OCI-LY7 (cell line): ENCODE measurements at regions not wholly inside any gene's neighbourhood (a gene's known extent, or its start where the extent isn't known, plus 50 kb on each side); places are given as distances from the start of the nearest gene placed in this dataset.

Experiments used
- BruUV-seq: library from RNA; stranded (reverse); fragments of 400-500 nt; replicated peaks from 2 replicates; lab custom pipeline; 2021; lab: Mats Ljungman, UMichigan
- CTCF ChIA-PET: fragments of 300-600 bp; sonication (Branson Sonifier 250); formaldehyde crosslinking; loops from one replicate; lab custom pipeline; 2022; ENCODE audit warnings: antibody characterized with exemption; ENCODE audit not compliant: unreplicated experiment; lab: Charles Lee
- POLR2A ChIA-PET: fragments of 300-600 bp; sonication (Branson Sonifier 250); formaldehyde crosslinking; loops from one replicate; lab custom pipeline; 2022; ENCODE audit warnings: antibody characterized with exemption; lab: Charles Lee
- DNase-seq: peaks from one replicate; pipeline ENCODE4 v3.0.0-alpha.2; 2015; ENCODE audit warnings: low spot score
- H2AFZ ChIP-seq: fragments of 200-600 bp; sonication (generic), shearing (Covaris generic); 2 replicates; pipeline ENCODE4 v1.6.1; 2014; ENCODE audit warnings: mild to moderate bottlenecking, antibody characterized with exemption, low read length, moderate library complexity
- H3K27ac ChIP-seq: fragments of 200-600 bp; sonication (generic); 2 replicates; pipeline ENCODE4 v1.5.1; 2014; ENCODE audit warnings: mixed run types, low read depth, mild to moderate bottlenecking, moderate library complexity, low read length, inconsistent platforms; ENCODE audit not compliant: poor library complexity, severe bottlenecking
- H3K36me3 ChIP-seq: fragments of 200-600 bp; sonication (generic); 2 replicates; pipeline ENCODE4 v1.6.1; 2014; ENCODE audit warnings: mild to moderate bottlenecking, antibody characterized with exemption, low read length, moderate library complexity, mixed read lengths; ENCODE audit not compliant: insufficient read depth
- H3K4me1 ChIP-seq: fragments of 200-600 bp; sonication (generic); 2 replicates; pipeline ENCODE4 v1.5.1; 2014; ENCODE audit warnings: mild to moderate bottlenecking, low read length; ENCODE audit not compliant: insufficient read depth, poor library complexity, severe bottlenecking
- H3K4me2 ChIP-seq: fragments of 200-600 bp; sonication (generic); 2 replicates; pipeline ENCODE4 v1.6.1; 2014; ENCODE audit warnings: mild to moderate bottlenecking, low read length
- H3K4me3 ChIP-seq: fragments of 200-600 bp; sonication (generic); 2 replicates; pipeline ENCODE4 v1.5.1; 2014; ENCODE audit warnings: mild to moderate bottlenecking, low read depth, low read length; ENCODE audit not compliant: poor library complexity, severe bottlenecking
- H3K79me2 ChIP-seq: fragments of 200-600 bp; sonication (generic); 2 replicates; pipeline ENCODE4 v1.6.1; 2016; ENCODE audit warnings: low read depth, mild to moderate bottlenecking, low read length, moderate library complexity, mixed read lengths; ENCODE audit not compliant: insufficient read depth
- H3K9me2 ChIP-seq: fragments of 200-600 bp; sonication (generic); 2 replicates; pipeline ENCODE4 v1.6.1; 2016; ENCODE audit warnings: mild to moderate bottlenecking, low read length, mixed read lengths; ENCODE audit not compliant: insufficient read depth
- H3K9me3 ChIP-seq: fragments of 200-600 bp; sonication (generic); 2 replicates; pipeline ENCODE4 v1.6.1; 2014; ENCODE audit warnings: mild to moderate bottlenecking, mixed run types, low read length, mixed read lengths
- H4K20me1 ChIP-seq: fragments of 200-600 bp; sonication (generic); 2 replicates; pipeline ENCODE4 v1.6.1; 2014; ENCODE audit warnings: mild to moderate bottlenecking, antibody characterized with exemption, low read length, moderate library complexity, mixed read lengths; ENCODE audit not compliant: insufficient read depth
- CTCF ChIP-seq: fragments of 200-600 bp; sonication (generic); conservative IDR thresholded peaks from 2 replicates; pipeline ENCODE4 v1.5.1; 2014; ENCODE audit warnings: mild to moderate bottlenecking, antibody characterized with exemption, low read length, moderate library complexity, mixed read lengths
- EZH2phosphoT487 ChIP-seq: fragments of 200-600 bp; sonication (generic); IDR thresholded peaks from 2 replicates; pipeline ENCODE4 v1.6.1; 2018; ENCODE audit warnings: low read depth, borderline replicate concordance, mild to moderate bottlenecking, mixed run types, antibody characterized with exemption, low read length, moderate library complexity, mixed read lengths
- intact Hi-C: fragments of 100-400 bp; cut with micrococcal nuclease; formaldehyde crosslinking; loops from one replicate; pipeline ENCODE4 v1.10.0; 2022; ENCODE audit not compliant: unreplicated experiment

DNA sequence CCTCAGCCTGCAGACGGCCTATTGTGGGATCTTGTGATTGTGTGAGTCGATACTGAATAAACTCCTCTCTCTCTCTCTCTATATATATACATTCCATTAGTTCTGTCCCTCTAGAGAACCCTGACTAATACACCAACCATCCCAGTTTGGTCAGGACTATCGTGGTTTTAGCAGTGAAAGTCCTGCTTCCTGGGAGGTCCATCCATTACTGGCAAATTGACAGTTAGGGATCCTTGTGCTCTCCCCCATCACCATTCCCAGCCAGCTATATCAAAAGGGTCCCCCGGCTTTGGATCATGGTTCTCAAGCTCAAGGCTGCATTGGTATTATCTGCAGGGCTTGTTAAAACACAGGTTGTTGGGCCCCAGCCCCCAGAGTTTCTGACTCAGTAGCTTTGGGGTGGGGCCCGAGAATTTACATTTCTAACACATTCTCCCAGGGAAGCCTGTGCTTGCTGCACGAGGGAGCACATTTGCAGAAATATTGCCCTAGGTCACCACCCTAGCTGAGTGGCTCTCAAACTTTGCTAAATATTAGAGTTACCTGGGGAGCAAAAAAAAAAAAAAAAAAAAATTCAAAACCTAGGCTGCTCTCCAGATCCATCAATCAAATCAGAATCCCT lies 899.1 kb upstream of the AUTS2 start:
- POLR2A ChIA-PET: no interaction called here

DNA sequence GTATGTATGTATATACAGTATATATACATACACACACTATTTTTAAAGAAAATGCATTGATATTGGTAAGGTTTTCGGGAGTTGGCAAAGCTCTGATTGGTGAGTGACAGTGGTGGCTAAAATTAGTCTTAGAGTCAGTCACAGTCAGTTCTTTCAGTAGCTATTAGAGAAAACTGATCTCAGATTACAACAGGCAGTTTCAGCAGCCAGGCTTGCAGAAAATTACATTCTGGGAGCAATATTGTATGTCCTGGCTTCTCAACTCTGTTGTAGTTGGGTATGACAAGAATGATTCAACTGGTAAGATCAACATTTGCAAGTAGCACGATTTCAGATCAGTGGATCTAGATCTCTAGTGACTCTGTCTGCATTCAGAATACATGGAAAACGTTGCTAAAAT lies 897.9 kb upstream of the AUTS2 start:
- intact Hi-C loops: no loop called here
- Histone ChIP-seq H3K4me2 (no peak overlapping the region), H3K9me3 (no peaks in the 10 kb centered on the region), H4K20me1 (no peaks in the 10 kb centered on the region), H2AFZ (no peak overlapping the region), H3K27ac (no peak overlapping the region), H3K4me1 (no peaks in the 10 kb centered on the region), H3K36me3 (no peaks in the 10 kb centered on the region), H3K79me2 (no peaks in the 10 kb centered on the region), H3K9me2 (no peaks in the 10 kb centered on the region), H3K4me3 (no peak overlapping the region)
- POLR2A ChIA-PET: no interaction called here
- CTCF ChIA-PET: no interaction called here
- no TSS peak for BruUV-seq
- no peak for DNase-seq
- no peak for TF ChIP-seq EZH2phosphoT487
- TF ChIP-seq CTCF: no peak

More for the DNA sequence above, 899.1 kb upstream of the AUTS2 start:
- CTCF ChIA-PET: no interaction called here
- Histone ChIP-seq H4K20me1 (no peaks in the 10 kb centered on the region), H3K4me3 (no peak overlapping the region), H2AFZ (no peak overlapping the region), H3K36me3 (no peaks in the 10 kb centered on the region), H3K4me2 (no peak overlapping the region), H3K9me2 (no peaks in the 10 kb centered on the region), H3K9me3 (no peaks in the 10 kb centered on the region), H3K4me1 (no peaks in the 10 kb centered on the region), H3K27ac (no peak overlapping the region), H3K79me2 (no peaks in the 10 kb centered on the region)
- intact Hi-C loops: no loop called here
- TF ChIP-seq EZH2phosphoT487: no peak
- TF ChIP-seq CTCF: no peak
- DNase-seq: no peak
- BruUV-seq: no TSS peak

DNA sequence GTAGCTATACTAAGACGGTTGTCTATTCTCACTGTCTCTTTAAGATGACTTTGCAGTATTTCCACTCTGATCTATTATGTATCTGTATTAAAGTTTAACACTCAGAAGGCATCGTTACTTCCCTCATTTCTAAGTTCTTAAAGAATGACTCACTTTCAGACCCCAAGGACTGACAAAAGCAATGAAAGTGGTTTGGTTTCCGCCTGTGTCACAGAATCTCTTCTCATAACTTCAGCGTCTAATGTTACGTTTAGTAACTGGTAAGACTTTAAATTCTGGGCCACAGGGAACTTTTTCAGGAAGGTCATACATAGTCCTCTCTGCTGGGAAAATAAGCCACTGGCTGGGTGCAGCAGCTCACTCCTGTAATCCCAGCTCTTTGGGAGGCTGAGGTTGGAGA lies 892.0 kb upstream of the AUTS2 start:
- Histone ChIP-seq H4K20me1 (no peaks in the 10 kb centered on the region), H3K9me2 (no peaks in the 10 kb centered on the region), H3K27ac (no peak overlapping the region), H2AFZ (no peak overlapping the region), H3K4me3 (no peak overlapping the region), H3K9me3 (no peaks in the 10 kb centered on the region), H3K79me2 (no peaks in the 10 kb centered on the region), H3K36me3 (no peaks in the 10 kb centered on the region), H3K4me2 (no peak overlapping the region), H3K4me1 (no peaks in the 10 kb centered on the region)
- BruUV-seq: no TSS peak
- DNase-seq: no peak
- CTCF ChIA-PET: no interaction called here
- POLR2A ChIA-PET: interaction anchor here (0.6 kb wide), 1 partner anchor 336 kb away, joined by 6 read pairs; no protein-coding TSS in a partner anchor
- intact Hi-C loops: no loop called here
- TF ChIP-seq EZH2phosphoT487 (no peak), CTCF (no peak)
